ENCODE measurements at regions not wholly inside any gene's neighbourhood (a gene's known extent, or its start where the extent isn't known, plus 50 kb on each side); places are given as distances from the start of the nearest gene placed in this dataset.

DNA sequence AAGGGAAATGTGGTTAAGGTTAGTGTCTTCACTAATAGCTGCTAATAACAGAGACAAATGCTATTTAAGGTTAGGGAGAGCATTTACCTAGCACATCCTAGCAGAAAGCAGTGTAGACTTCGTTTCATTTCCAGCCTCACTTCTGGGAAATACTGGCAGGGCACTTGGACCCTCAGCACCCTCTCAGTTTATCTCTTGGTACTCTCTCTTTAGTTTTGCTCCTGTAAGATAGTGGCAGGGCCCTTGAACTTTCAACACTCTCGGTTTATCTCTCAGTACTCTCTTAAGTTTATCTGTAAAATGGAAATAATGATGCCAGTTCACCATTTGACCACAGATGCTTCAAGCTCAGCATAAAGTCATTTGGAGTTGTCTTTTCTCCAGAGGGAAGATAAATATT lies 118.4 kb downstream of the MBL2 start:
- intact Hi-C loops (cut with micrococcal nuclease), result no loop called here
- ATAC-seq, result no peak
- CTCF ChIA-PET, result no interaction called here

DNA sequence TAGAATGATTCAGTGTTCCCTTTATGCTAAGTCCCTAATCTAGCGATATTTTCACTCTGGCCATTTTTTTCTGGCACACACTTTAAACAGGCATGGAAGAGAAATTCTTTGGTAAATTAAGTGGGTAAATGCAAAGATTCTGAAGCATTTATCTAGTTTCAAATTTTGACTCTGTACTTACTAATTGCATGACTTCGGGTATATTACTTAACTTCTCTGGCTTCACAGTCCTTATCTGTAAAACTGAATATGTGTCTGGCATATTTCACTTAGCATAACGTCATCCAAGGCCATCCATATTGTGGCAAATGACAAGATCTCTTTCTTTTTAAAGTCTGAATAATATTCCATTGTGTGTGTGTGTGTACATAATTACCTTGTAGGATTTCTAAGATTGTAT lies 114.5 kb downstream of the MBL2 start:
- TF ChIP-seq, protein P1, sequence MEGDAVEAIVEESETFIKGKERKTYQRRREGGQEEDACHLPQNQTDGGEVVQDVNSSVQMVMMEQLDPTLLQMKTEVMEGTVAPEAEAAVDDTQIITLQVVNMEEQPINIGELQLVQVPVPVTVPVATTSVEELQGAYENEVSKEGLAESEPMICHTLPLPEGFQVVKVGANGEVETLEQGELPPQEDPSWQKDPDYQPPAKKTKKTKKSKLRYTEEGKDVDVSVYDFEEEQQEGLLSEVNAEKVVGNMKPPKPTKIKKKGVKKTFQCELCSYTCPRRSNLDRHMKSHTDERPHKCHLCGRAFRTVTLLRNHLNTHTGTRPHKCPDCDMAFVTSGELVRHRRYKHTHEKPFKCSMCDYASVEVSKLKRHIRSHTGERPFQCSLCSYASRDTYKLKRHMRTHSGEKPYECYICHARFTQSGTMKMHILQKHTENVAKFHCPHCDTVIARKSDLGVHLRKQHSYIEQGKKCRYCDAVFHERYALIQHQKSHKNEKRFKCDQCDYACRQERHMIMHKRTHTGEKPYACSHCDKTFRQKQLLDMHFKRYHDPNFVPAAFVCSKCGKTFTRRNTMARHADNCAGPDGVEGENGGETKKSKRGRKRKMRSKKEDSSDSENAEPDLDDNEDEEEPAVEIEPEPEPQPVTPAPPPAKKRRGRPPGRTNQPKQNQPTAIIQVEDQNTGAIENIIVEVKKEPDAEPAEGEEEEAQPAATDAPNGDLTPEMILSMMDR (conservative IDR thresholded peaks at IDR 0.05; ENCODE audit: low read depth, low read length), result no peak
- TF ChIP-seq EZH2phosphoT487 (IDR thresholded peaks at IDR 0.05; ENCODE audit: borderline replicate concordance, low read length) (no peak), EZH2 (IDR thresholded peaks at IDR 0.05; ENCODE audit: low read length, unreplicated experiment) (no peak)
- POLR2A ChIA-PET (ENCODE audit: unreplicated experiment), result no interaction called here
- no TSS peak for BruUV-seq (replicated peaks)
- ATAC-seq, result no peak
- intact Hi-C loops (cut with micrococcal nuclease), result no loop called here
- H3K4me1 ChIP-seq (ENCODE audit: insufficient read depth, low read length), result peaks cover 1% of the 10 kb centered on the region
- DNase-seq, result no peak
- H3K27me3 ChIP-seq (ENCODE audit: low read length), result no peaks in the 10 kb centered on the region
- CTCF ChIA-PET, result no interaction called here
- no peaks in the 10 kb centered on the region for H3K79me2 ChIP-seq (ENCODE audit: low read length)
- no peak overlapping the region for H3K4me2 ChIP-seq (ENCODE audit: low read length)
- no peak overlapping the region for H3K4me3 ChIP-seq (ENCODE audit: low read length)
- H3K36me3 ChIP-seq (ENCODE audit: low read depth, low read length), result no peaks in the 10 kb centered on the region
- no peaks in the 10 kb centered on the region for H3F3A ChIP-seq (ENCODE audit: low read length, unreplicated experiment)
- H3K9ac ChIP-seq (ENCODE audit: low read length), result no peak overlapping the region
- H3K27ac ChIP-seq (ENCODE audit: low read length), result no peak overlapping the region
- H3K9me3 ChIP-seq (ENCODE audit: low read length), result no peaks in the 10 kb centered on the region
- peak overlapping the region; percentile 0; the same call in 1 of the 2 replicates for H2AFZ ChIP-seq (ENCODE audit: low read length)
- H4K20me1 ChIP-seq (ENCODE audit: low read length), result no peaks in the 10 kb centered on the region
- H3K9me2 ChIP-seq (replicated peaks; ENCODE audit: low read length), result no peaks in the 10 kb centered on the region

More for the DNA sequence above, 118.4 kb downstream of the MBL2 start:
- no peak for DNase-seq
- H2AFZ ChIP-seq (ENCODE audit: low read length), result no peak overlapping the region
- POLR2A ChIA-PET (ENCODE audit: unreplicated experiment), result no interaction called here
- no peaks in the 10 kb centered on the region for H3F3A ChIP-seq (ENCODE audit: low read length, unreplicated experiment)
- H3K36me3 ChIP-seq (ENCODE audit: low read depth, low read length), result no peaks in the 10 kb centered on the region
- H3K4me1 ChIP-seq (ENCODE audit: insufficient read depth, low read length), result peaks cover 13% of the 10 kb centered on the region
- no peaks in the 10 kb centered on the region for H3K9me2 ChIP-seq (replicated peaks; ENCODE audit: low read length)
- BruUV-seq (replicated peaks), result no TSS peak
- no peaks in the 10 kb centered on the region for H3K9me3 ChIP-seq (ENCODE audit: low read length)
- H4K20me1 ChIP-seq (ENCODE audit: low read length), result no peaks in the 10 kb centered on the region
- H3K9ac ChIP-seq (ENCODE audit: low read length), result no peak overlapping the region
- no peak overlapping the region for H3K27ac ChIP-seq (ENCODE audit: low read length)
- no peak overlapping the region for H3K4me2 ChIP-seq (ENCODE audit: low read length)
- no peaks in the 10 kb centered on the region for H3K79me2 ChIP-seq (ENCODE audit: low read length)
- H3K4me3 ChIP-seq (ENCODE audit: low read length), result no peak overlapping the region
- H3K27me3 ChIP-seq (ENCODE audit: low read length), result no peaks in the 10 kb centered on the region
- TF ChIP-seq EZH2phosphoT487 (IDR thresholded peaks at IDR 0.05; ENCODE audit: borderline replicate concordance, low read length), result no peak
- no peak for TF ChIP-seq EZH2 (IDR thresholded peaks at IDR 0.05; ENCODE audit: low read length, unreplicated experiment)
- TF ChIP-seq, protein P1 (conservative IDR thresholded peaks at IDR 0.05; ENCODE audit: low read depth, low read length), result no peak

GRCh38 chr10:52659085-52659484 lies 113.5 kb downstream of the MBL2 start:
- no peak overlapping the region for H3K4me2 ChIP-seq (ENCODE audit: low read length)
- H3K4me1 ChIP-seq (ENCODE audit: insufficient read depth, low read length), result no peaks in the 10 kb centered on the region
- H3K36me3 ChIP-seq (ENCODE audit: low read depth, low read length), result no peaks in the 10 kb centered on the region
- H3K79me2 ChIP-seq (ENCODE audit: low read length), result no peaks in the 10 kb centered on the region
- intact Hi-C loops (cut with micrococcal nuclease), result no loop called here
- no peak for TF ChIP-seq EZH2 (IDR thresholded peaks at IDR 0.05; ENCODE audit: low read length, unreplicated experiment)
- TF ChIP-seq, protein P1 (conservative IDR thresholded peaks at IDR 0.05; ENCODE audit: low read depth, low read length), result no peak
- no peak for TF ChIP-seq EZH2phosphoT487 (IDR thresholded peaks at IDR 0.05; ENCODE audit: borderline replicate concordance, low read length)
- H3K9ac ChIP-seq (ENCODE audit: low read length), result no peak overlapping the region
- H3K27me3 ChIP-seq (ENCODE audit: low read length), result no peaks in the 10 kb centered on the region
- ChIA-PET CTCF (interaction anchor here (0.6 kb wide), 1 partner anchor 32 kb away, joined by 8 read pairs; no protein-coding TSS in a partner anchor), POLR2A (ENCODE audit: unreplicated experiment) (interaction anchor here (0.6 kb wide), 1 partner anchor 186 kb away, joined by 8 read pairs; no protein-coding TSS in a partner anchor)
- H3K4me3 ChIP-seq (ENCODE audit: low read length), result no peak overlapping the region
- DNase-seq, result no peak
- no TSS peak for BruUV-seq (replicated peaks)
- H3K9me3 ChIP-seq (ENCODE audit: low read length), result no peaks in the 10 kb centered on the region
- H3K9me2 ChIP-seq (replicated peaks; ENCODE audit: low read length), result no peaks in the 10 kb centered on the region
- no peaks in the 10 kb centered on the region for H4K20me1 ChIP-seq (ENCODE audit: low read length)
- ATAC-seq, result peak; percentile 59
- no peak overlapping the region for H3K27ac ChIP-seq (ENCODE audit: low read length)
- H3F3A ChIP-seq (ENCODE audit: low read length, unreplicated experiment), result no peaks in the 10 kb centered on the region
- no peak overlapping the region for H2AFZ ChIP-seq (ENCODE audit: low read length)
